ENCODE measurements at regions not wholly inside any gene's neighbourhood (a gene's known extent, or its start where the extent isn't known, plus 50 kb on each side); places are given as distances from the start of the nearest gene placed in this dataset.

DNA sequence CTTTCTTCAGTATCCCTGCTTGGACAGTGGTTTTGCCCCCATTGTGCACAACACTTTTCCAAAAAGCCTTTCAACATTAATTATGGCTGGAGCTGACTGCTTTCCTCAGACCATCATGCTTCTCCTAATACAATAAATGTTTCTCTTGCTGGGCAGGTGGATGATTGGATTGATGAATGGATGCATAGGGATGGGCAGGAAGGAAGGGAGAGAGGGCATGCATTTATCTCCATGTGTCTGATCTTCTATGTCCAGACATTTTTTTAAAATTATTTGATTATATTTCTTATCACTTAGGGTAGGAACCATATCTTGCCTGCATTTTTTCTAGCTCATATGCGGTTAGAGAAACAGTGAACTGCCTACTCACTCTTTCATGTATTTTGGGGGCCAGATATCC lies 218.5 kb downstream of the PRL start:
- TF ChIP-seq, protein P1, sequence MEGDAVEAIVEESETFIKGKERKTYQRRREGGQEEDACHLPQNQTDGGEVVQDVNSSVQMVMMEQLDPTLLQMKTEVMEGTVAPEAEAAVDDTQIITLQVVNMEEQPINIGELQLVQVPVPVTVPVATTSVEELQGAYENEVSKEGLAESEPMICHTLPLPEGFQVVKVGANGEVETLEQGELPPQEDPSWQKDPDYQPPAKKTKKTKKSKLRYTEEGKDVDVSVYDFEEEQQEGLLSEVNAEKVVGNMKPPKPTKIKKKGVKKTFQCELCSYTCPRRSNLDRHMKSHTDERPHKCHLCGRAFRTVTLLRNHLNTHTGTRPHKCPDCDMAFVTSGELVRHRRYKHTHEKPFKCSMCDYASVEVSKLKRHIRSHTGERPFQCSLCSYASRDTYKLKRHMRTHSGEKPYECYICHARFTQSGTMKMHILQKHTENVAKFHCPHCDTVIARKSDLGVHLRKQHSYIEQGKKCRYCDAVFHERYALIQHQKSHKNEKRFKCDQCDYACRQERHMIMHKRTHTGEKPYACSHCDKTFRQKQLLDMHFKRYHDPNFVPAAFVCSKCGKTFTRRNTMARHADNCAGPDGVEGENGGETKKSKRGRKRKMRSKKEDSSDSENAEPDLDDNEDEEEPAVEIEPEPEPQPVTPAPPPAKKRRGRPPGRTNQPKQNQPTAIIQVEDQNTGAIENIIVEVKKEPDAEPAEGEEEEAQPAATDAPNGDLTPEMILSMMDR (IDR thresholded peaks at IDR 0.05), result no peak
- no peak for TF ChIP-seq POLR2AphosphoS5 (IDR thresholded peaks at IDR 0.05; ENCODE audit: insufficient read depth in 1 of 2, low read depth in 1 of 2)
